ENCODE measurements at regions not wholly inside any gene's neighbourhood (a gene's known extent, or its start where the extent isn't known, plus 50 kb on each side); places are given as distances from the start of the nearest gene placed in this dataset.

GRCh38 chr6:112997421-112998085, 650.4 kb downstream of the RFPL4B start:
- H3K4me3 ChIP-seq = no peak overlapping the region
- no peaks in the 10 kb centered on the region for H3K4me1 ChIP-seq
- no peaks in the 10 kb centered on the region for H3K36me3 ChIP-seq
- intact Hi-C loops (cut with DNase I; ENCODE audit: low total_unique reads) = no loop called here
- H3K27ac ChIP-seq = no peak overlapping the region
- H3K27me3 ChIP-seq = no peaks in the 10 kb centered on the region
- no peaks in the 10 kb centered on the region for H3K9me3 ChIP-seq
- DNase-seq = no peak
- no peak for TF ChIP-seq POLR2A (IDR thresholded peaks at IDR 0.05)
- TF ChIP-seq, protein P1, sequence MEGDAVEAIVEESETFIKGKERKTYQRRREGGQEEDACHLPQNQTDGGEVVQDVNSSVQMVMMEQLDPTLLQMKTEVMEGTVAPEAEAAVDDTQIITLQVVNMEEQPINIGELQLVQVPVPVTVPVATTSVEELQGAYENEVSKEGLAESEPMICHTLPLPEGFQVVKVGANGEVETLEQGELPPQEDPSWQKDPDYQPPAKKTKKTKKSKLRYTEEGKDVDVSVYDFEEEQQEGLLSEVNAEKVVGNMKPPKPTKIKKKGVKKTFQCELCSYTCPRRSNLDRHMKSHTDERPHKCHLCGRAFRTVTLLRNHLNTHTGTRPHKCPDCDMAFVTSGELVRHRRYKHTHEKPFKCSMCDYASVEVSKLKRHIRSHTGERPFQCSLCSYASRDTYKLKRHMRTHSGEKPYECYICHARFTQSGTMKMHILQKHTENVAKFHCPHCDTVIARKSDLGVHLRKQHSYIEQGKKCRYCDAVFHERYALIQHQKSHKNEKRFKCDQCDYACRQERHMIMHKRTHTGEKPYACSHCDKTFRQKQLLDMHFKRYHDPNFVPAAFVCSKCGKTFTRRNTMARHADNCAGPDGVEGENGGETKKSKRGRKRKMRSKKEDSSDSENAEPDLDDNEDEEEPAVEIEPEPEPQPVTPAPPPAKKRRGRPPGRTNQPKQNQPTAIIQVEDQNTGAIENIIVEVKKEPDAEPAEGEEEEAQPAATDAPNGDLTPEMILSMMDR (IDR thresholded peaks at IDR 0.05) = no peak

- H3K27ac ChIP-seq = no peak overlapping the region
- no peaks in the 10 kb centered on the region for H3K9me3 ChIP-seq
- H3K4me3 ChIP-seq = no peak overlapping the region
- H3K27me3 ChIP-seq = no peaks in the 10 kb centered on the region
- H3K36me3 ChIP-seq = no peaks in the 10 kb centered on the region
- intact Hi-C loops (cut with DNase I; ENCODE audit: low total_unique reads) = no loop called here
- DNase-seq = no peak
- no peaks in the 10 kb centered on the region for H3K4me1 ChIP-seq
- TF ChIP-seq POLR2A (IDR thresholded peaks at IDR 0.05) = no peak
- TF ChIP-seq, protein P1 (IDR thresholded peaks at IDR 0.05) = no peak
Measured at GRCh38 chr6:113004054-113004453, 656.9 kb downstream of the RFPL4B start.

DNA sequence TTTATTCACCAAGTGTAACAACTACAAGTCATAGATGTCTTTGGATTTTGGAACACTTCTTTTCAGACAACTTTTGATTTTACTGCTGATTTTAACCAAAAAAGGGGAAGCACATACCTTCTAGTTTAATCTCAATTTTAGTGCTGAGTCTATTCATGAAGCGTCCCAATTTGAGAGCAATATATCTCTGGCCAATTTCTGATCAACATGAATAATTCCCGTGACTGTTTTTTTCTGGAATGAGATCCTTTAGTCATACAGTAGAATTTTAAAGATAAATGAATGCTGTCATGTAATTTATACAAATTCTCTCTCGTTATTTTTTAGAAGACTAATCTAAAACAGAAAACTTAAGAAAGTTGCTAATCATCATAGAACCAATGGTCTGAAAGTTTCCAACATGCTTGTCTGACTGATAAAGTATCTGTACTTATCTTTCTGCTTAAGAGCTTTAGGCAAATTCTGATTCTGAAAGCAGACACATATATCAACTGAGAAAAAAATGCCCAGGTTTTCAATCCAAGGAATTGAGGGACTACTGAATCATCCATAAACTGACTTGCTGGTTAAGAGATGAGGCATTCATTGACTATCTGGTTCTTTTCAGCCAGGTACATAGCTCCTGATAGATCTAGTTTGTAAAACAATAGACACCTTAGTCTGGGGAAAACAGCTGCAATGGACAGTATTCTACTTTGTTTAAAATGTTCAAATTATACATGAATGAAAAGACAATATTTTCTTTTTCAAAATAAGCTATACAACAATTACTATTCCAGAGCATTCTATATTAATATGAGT, 657.5 kb downstream of the RFPL4B start:
- H3K27ac ChIP-seq = no peak overlapping the region
- TF ChIP-seq, protein P1 (IDR thresholded peaks at IDR 0.05) = no peak
- TF ChIP-seq POLR2A (IDR thresholded peaks at IDR 0.05) = no peak
- no peaks in the 10 kb centered on the region for H3K9me3 ChIP-seq
- H3K36me3 ChIP-seq = no peaks in the 10 kb centered on the region
- H3K4me3 ChIP-seq = no peak overlapping the region
- intact Hi-C loops (cut with DNase I; ENCODE audit: low total_unique reads) = no loop called here
- no peak for DNase-seq
- H3K27me3 ChIP-seq = no peaks in the 10 kb centered on the region
- H3K4me1 ChIP-seq = no peaks in the 10 kb centered on the region

DNA sequence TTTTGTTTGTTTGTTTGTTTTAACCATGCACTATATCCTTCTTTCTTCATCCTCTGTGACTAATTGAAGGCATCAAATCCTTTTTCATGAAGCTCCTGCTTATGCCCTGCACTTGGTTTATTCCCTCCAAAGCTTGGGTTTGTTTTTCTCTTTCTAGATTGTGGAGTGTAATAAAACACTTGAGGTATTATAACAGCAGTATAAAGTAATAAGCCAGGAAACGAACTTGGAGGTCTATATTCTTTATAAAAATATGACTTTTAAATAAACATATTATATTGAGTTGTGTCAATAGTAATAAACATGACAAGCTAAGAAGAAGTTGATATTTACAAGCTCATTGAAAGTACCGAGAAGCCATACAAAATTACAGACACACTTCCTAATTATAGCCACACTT, 659.4 kb downstream of the RFPL4B start:
- Histone ChIP-seq H3K4me1 (no peaks in the 10 kb centered on the region), H3K36me3 (no peaks in the 10 kb centered on the region), H3K9me3 (no peaks in the 10 kb centered on the region), H3K27ac (no peak overlapping the region), H3K27me3 (no peaks in the 10 kb centered on the region), H3K4me3 (no peak overlapping the region)
- intact Hi-C loops (cut with DNase I; ENCODE audit: low total_unique reads) = no loop called here
- no peak for DNase-seq
- no peak for TF ChIP-seq POLR2A (IDR thresholded peaks at IDR 0.05)
- TF ChIP-seq, protein P1 (IDR thresholded peaks at IDR 0.05) = no peak

DNA sequence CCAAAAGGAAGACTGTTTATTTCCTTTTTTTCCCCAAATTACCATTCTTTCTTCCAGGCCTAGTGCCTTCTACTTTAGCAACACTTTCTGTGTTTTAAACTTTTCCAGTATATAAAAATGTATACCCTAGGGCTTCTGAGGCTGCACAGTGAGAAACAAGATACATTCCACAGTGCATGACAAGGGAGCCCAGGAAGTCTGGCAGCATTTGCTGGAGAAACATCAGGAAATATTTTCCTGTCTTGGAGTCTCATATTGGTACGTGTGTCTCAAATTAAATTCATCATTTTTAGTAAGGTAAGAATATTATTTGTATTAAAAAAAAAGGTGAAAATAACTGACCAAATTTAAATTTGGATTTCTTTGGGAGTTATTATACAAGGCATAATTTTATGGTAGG, 662.6 kb downstream of the RFPL4B start:
- DNase-seq = no peak
- Histone ChIP-seq H3K27ac (no peak overlapping the region), H3K36me3 (no peaks in the 10 kb centered on the region), H3K9me3 (no peaks in the 10 kb centered on the region), H3K4me1 (no peaks in the 10 kb centered on the region), H3K27me3 (no peaks in the 10 kb centered on the region), H3K4me3 (no peak overlapping the region)
- TF ChIP-seq POLR2A (IDR thresholded peaks at IDR 0.05) = no peak
- TF ChIP-seq, protein P1 (IDR thresholded peaks at IDR 0.05) = no peak
- intact Hi-C loops (cut with DNase I; ENCODE audit: low total_unique reads) = no loop called here
